Esophagus squamous epithelium (tissue), 5 donors: ENCODE measurements at regions not wholly inside any gene's neighbourhood (a gene's known extent, or its start where the extent isn't known, plus 50 kb on each side); places are given as distances from the start of the nearest gene placed in this dataset.

Experiments used
- DNase-seq: peaks from one replicate; lab custom pipeline; 2025; lab: John Stamatoyannopoulos, UW
- H3K27ac ChIP-seq, 4 donors: fragments of 200-600 bp; sonication (generic); one replicate each; pipeline ENCODE4 v1.5.1; 2016 to 2019; ENCODE audit warnings: mild to moderate bottlenecking in 1 of 4
- H3K27me3 ChIP-seq, 4 donors: fragments of 200-600 bp; sonication (generic); 1 replicate in 3 of 4; 2 replicates in 1 of 4; pipeline versions ENCODE4 v1.5.1 to v1.6.0; 2017 to 2021; ENCODE audit warnings: antibody characterized with exemption in 1 of 4
- H3K36me3 ChIP-seq, 3 donors: fragments of 200-600 bp; sonication (generic); one replicate each; pipeline ENCODE4 v1.5.1; 2016 to 2019
- H3K4me1 ChIP-seq, 3 donors: fragments of 200-600 bp; sonication (generic); one replicate each; pipeline ENCODE4 v1.5.1; 2017 to 2019
- H3K4me3 ChIP-seq, 4 donors: fragments of 200-600 bp; sonication (generic); 1 replicate in 3 of 4; 2 replicates in 1 of 4; pipeline ENCODE4 v1.5.1; 2016 to 2019; ENCODE audit warnings: mild to moderate bottlenecking in 2 of 4, moderate library complexity in 1 of 4
- H3K9me3 ChIP-seq, 3 donors: fragments of 200-600 bp; sonication (generic); one replicate each; pipeline ENCODE4 v1.5.1; 2016 to 2019
- POLR2A ChIP-seq, 4 donors: fragments of 450-650 bp; IDR thresholded peaks; one replicate each; pipeline ENCODE4 v1.6.1; 2017; ENCODE audit warnings: antibody characterized with exemption in 4 of 4, mild to moderate bottlenecking in 4 of 4, moderate library complexity in 3 of 4
- WGBS, 2 donors: methylation state at CpG; one replicate each; pipeline ENCODE4 v1.1.5; 2018; 5-methylcytosine and 5-hydroxymethylcytosine counted together
- intact Hi-C: fragments of 100-400 bp; cut with DNase I; formaldehyde crosslinking; loops from one replicate; pipeline ENCODE4 v1.15.0; 2022
- TF ChIP-seq, protein P1 (sequence below), 6 experiments: fragments of 450-650 bp in 4 of 6; fragments of 200-600 bp in 2 of 6; sonication (generic) in 2 of 6; IDR thresholded peaks; one replicate each; pipeline ENCODE4 v1.5.1; 2016 to 2019; ENCODE audit warnings: antibody characterized with exemption in 6 of 6, mild to moderate bottlenecking in 4 of 6, moderate library complexity in 4 of 6
- donor health status: DM: yes; HTN: yes; CAD: no.

DNA sequence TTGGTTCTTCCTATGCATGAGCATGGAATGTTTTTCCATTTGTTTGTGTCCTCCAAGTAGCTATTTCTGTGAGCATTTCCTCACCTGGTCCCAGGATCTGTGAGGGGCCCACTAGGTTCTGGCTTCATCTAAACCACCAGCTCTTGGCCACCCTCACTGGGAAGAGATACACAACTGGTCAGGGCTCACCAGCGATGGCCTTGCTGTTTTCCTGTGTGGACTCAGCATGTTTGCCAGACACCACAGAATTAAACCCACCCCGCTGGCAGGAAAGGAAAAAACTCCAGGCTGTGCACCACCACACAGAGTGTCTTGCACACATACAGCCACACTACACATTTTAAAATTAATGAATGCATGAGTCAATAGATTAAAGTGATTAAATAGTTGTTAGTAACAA, 65.1 kb upstream of the NXT1 start:
- TF ChIP-seq, protein P1, sequence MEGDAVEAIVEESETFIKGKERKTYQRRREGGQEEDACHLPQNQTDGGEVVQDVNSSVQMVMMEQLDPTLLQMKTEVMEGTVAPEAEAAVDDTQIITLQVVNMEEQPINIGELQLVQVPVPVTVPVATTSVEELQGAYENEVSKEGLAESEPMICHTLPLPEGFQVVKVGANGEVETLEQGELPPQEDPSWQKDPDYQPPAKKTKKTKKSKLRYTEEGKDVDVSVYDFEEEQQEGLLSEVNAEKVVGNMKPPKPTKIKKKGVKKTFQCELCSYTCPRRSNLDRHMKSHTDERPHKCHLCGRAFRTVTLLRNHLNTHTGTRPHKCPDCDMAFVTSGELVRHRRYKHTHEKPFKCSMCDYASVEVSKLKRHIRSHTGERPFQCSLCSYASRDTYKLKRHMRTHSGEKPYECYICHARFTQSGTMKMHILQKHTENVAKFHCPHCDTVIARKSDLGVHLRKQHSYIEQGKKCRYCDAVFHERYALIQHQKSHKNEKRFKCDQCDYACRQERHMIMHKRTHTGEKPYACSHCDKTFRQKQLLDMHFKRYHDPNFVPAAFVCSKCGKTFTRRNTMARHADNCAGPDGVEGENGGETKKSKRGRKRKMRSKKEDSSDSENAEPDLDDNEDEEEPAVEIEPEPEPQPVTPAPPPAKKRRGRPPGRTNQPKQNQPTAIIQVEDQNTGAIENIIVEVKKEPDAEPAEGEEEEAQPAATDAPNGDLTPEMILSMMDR (IDR thresholded peaks at IDR 0.05) = no peak
- TF ChIP-seq POLR2A (IDR thresholded peaks at IDR 0.05) = no peak
- intact Hi-C loops = no loop called here
- no peaks in the 10 kb centered on the region for H3K9me3 ChIP-seq
- WGBS, 2 donors = 54% methylated on average over 2 of the region's 2 CpGs; no CpG with 5 or more reads in 1 of the 2 donors
- no peak overlapping the region for H3K27ac ChIP-seq
- H3K4me3 ChIP-seq = no peak overlapping the region
- H3K4me1 ChIP-seq = peaks cover 0 to 12% (median 4%) of the 10 kb centered on the region in 3 donors
- peaks cover 0 to 27% (median 0%) of the 10 kb centered on the region in 4 donors for H3K27me3 ChIP-seq
- no peak for DNase-seq
- H3K36me3 ChIP-seq = no peaks in the 10 kb centered on the region

GRCh38 chr20:23284009-23284408, 66.6 kb upstream of the NXT1 start:
- no peaks in the 10 kb centered on the region for H3K4me1 ChIP-seq
- intact Hi-C loops = no loop called here
- H3K36me3 ChIP-seq = no peaks in the 10 kb centered on the region
- 94 to 96% methylated on average over 2 of the region's 2 CpGs for WGBS, 2 donors
- no peak for DNase-seq
- H3K4me3 ChIP-seq = no peak overlapping the region
- no peaks in the 10 kb centered on the region for H3K9me3 ChIP-seq
- peaks cover 0 to 20% (median 0%) of the 10 kb centered on the region in 4 donors for H3K27me3 ChIP-seq
- TF ChIP-seq POLR2A (IDR thresholded peaks at IDR 0.05) = no peak
- TF ChIP-seq, protein P1 (IDR thresholded peaks at IDR 0.05) = no peak
- no peak overlapping the region for H3K27ac ChIP-seq

DNA sequence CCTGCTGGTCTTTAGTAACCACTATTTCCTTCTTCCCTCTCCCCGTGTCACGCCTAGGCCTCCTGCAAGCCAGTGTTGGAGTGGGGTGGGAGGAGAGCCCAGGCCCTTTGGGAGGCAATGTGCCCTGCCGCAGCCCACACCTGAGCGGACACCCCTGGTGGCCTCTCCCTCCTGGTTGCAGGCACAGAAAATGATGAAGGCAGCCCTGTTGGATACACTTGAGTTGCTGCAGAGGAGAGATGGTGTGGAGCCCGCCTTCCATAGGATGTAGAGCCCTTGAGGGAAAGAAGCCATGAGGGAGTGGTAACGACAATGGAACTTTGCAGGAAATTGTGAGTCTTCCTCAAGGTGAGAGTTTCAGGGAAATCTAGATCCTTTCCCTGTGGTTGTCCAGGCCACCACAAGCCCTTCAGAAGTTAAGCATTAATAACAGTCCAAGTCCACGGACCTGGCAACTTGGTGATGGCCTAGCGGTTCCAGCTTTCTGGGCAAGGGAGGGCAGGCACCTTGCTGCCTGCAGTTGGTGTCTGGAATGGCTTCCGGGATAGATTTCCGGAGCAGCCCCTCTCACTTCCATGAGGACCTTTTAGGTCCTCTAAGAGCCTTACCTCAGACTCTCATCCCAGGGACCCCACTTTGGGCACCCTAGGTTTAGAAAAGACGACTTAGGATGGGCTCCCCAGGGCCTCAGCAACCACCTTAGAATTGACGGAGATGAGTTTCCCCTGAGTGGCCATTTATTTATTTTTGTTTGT, 67.3 kb upstream of the NXT1 start:
- no peak overlapping the region for H3K4me3 ChIP-seq
- TF ChIP-seq, protein P1 (IDR thresholded peaks at IDR 0.05) = no peak
- no peak for TF ChIP-seq POLR2A (IDR thresholded peaks at IDR 0.05)
- peaks cover 0 to 18% (median 0%) of the 10 kb centered on the region in 4 donors for H3K27me3 ChIP-seq
- no peaks in the 10 kb centered on the region for H3K9me3 ChIP-seq
- H3K36me3 ChIP-seq = no peaks in the 10 kb centered on the region
- intact Hi-C loops = no loop called here
- DNase-seq = no peak
- no peak overlapping the region for H3K27ac ChIP-seq
- 82 to 86% methylated on average over 7 to 12 of the region's 12 CpGs for WGBS, 2 donors
- H3K4me1 ChIP-seq = no peaks in the 10 kb centered on the region

- 78 to 80% methylated on average over 3 of the region's 3 CpGs for WGBS, 2 donors
- DNase-seq = no peak
- H3K4me3 ChIP-seq = no peak overlapping the region
- peaks cover 0 to 18% (median 0%) of the 10 kb centered on the region in 4 donors for H3K27me3 ChIP-seq
- H3K4me1 ChIP-seq = no peaks in the 10 kb centered on the region
- no peak overlapping the region for H3K27ac ChIP-seq
- intact Hi-C loops = no loop called here
- TF ChIP-seq, protein P1 (IDR thresholded peaks at IDR 0.05) = no peak
- no peak for TF ChIP-seq POLR2A (IDR thresholded peaks at IDR 0.05)
- no peaks in the 10 kb centered on the region for H3K9me3 ChIP-seq
- no peaks in the 10 kb centered on the region for H3K36me3 ChIP-seq
These were observed 68.0 kb upstream of the NXT1 start for GRCh38 chr20:23282546-23282945.

- intact Hi-C loops = no loop called here
- Histone ChIP-seq H3K4me3 (no peak overlapping the region), H3K9me3 (no peaks in the 10 kb centered on the region), H3K4me1 (no peaks in the 10 kb centered on the region), H3K36me3 (no peaks in the 10 kb centered on the region), H3K27me3 (peaks cover 0 to 18% (median 0%) of the 10 kb centered on the region in 4 donors), H3K27ac (no peak overlapping the region)
- no peak for TF ChIP-seq POLR2A (IDR thresholded peaks at IDR 0.05)
- TF ChIP-seq, protein P1 (IDR thresholded peaks at IDR 0.05) = no peak
- DNase-seq = no peak
- WGBS, 2 donors = 50 to 52% methylated on average over 1 of the region's 1 CpG
These were observed 68.5 kb upstream of the NXT1 start for GRCh38 chr20:23282111-23282510.
